Calu3 (cell line): ENCODE measurements at regions not wholly inside any gene's neighbourhood (a gene's known extent, or its start where the extent isn't known, plus 50 kb on each side); places are given as distances from the start of the nearest gene placed in this dataset.

Experiments
- BruUV-seq: library from RNA; stranded (reverse); fragments of 400-500 nt; replicated peaks from 2 replicates; lab custom pipeline; 2021; lab: Mats Ljungman, UMichigan
- CTCF ChIA-PET: fragments of 300-600 bp; sonication (Branson Sonifier 250); formaldehyde crosslinking; loops from one replicate; lab custom pipeline; 2022; ENCODE audit warnings: antibody characterized with exemption; lab: Charles Lee
- DNase-seq: peaks from one replicate; pipeline ENCODE4 v3.0.0; 2022
- H3K27ac Mint-ChIP-seq: one replicate; pipeline ENCODE4 v1.8.0; 2022; ENCODE audit warnings: mixed read lengths; ENCODE audit not compliant: unreplicated experiment
- H3K27me3 Mint-ChIP-seq: one replicate; pipeline ENCODE4 v1.8.0; 2022; ENCODE audit warnings: mixed read lengths; ENCODE audit not compliant: unreplicated experiment
- H3K36me3 Mint-ChIP-seq: one replicate; pipeline ENCODE4 v1.8.0; 2022; ENCODE audit warnings: mild to moderate bottlenecking, moderate library complexity, mixed read lengths; ENCODE audit not compliant: insufficient read depth, unreplicated experiment
- H3K4me1 Mint-ChIP-seq: one replicate; pipeline ENCODE4 v1.8.0; 2022; ENCODE audit warnings: mild to moderate bottlenecking, low read depth, mixed read lengths; ENCODE audit not compliant: unreplicated experiment
- H3K4me3 Mint-ChIP-seq: one replicate; pipeline ENCODE4 v1.8.0; 2022; ENCODE audit warnings: mild to moderate bottlenecking, low read depth, moderate library complexity, mixed read lengths; ENCODE audit not compliant: unreplicated experiment
- H3K9me3 Mint-ChIP-seq: one replicate; pipeline ENCODE4 v1.8.0; 2022; ENCODE audit warnings: low read depth, mixed read lengths; ENCODE audit not compliant: unreplicated experiment
- intact Hi-C: fragments of 100-400 bp; cut with micrococcal nuclease; formaldehyde crosslinking; loops from one replicate; pipeline ENCODE4 v1.10.0; 2022; ENCODE audit not compliant: unreplicated experiment
- TF ChIP-seq, protein P1 (sequence below): fragments of 200-600 bp; IDR thresholded peaks from one replicate; pipeline ENCODE4 v1.8.0; 2022; ENCODE audit warnings: antibody characterized with exemption; ENCODE audit not compliant: unreplicated experiment

DNA sequence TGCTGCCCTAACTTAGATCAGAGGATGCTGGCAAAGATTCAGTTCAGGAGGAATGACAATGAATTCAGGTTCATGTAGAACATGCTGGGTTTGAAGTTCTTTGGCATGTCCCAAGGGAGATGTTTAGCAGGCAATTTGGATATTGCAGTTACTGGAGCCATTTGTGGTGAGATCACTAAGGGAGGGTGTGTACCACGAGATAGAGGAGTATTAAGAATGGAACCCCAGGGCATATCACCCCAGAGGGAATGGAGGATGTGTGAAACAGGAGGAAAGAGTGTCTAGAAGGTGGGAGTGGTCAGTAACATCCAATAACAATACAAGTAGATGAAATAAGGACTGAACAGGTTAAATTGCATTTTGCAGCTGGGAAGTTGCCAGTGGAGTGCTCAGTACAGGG is 87.1 kb downstream of the CCR1 start:
- BruUV-seq, result no TSS peak
- TF ChIP-seq, protein P1, sequence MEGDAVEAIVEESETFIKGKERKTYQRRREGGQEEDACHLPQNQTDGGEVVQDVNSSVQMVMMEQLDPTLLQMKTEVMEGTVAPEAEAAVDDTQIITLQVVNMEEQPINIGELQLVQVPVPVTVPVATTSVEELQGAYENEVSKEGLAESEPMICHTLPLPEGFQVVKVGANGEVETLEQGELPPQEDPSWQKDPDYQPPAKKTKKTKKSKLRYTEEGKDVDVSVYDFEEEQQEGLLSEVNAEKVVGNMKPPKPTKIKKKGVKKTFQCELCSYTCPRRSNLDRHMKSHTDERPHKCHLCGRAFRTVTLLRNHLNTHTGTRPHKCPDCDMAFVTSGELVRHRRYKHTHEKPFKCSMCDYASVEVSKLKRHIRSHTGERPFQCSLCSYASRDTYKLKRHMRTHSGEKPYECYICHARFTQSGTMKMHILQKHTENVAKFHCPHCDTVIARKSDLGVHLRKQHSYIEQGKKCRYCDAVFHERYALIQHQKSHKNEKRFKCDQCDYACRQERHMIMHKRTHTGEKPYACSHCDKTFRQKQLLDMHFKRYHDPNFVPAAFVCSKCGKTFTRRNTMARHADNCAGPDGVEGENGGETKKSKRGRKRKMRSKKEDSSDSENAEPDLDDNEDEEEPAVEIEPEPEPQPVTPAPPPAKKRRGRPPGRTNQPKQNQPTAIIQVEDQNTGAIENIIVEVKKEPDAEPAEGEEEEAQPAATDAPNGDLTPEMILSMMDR, result no peak
- Mint-ChIP-seq H3K36me3 (no peaks in the 10 kb centered on the region), H3K4me1 (peaks cover 16% of the 10 kb centered on the region), H3K27me3 (no peaks in the 10 kb centered on the region), H3K9me3 (no peaks in the 10 kb centered on the region), H3K4me3 (no peak overlapping the region), H3K27ac (no peak overlapping the region)
- DNase-seq, result no peak
- CTCF ChIA-PET, result no interaction called here
- intact Hi-C loops, result no loop called here

DNA sequence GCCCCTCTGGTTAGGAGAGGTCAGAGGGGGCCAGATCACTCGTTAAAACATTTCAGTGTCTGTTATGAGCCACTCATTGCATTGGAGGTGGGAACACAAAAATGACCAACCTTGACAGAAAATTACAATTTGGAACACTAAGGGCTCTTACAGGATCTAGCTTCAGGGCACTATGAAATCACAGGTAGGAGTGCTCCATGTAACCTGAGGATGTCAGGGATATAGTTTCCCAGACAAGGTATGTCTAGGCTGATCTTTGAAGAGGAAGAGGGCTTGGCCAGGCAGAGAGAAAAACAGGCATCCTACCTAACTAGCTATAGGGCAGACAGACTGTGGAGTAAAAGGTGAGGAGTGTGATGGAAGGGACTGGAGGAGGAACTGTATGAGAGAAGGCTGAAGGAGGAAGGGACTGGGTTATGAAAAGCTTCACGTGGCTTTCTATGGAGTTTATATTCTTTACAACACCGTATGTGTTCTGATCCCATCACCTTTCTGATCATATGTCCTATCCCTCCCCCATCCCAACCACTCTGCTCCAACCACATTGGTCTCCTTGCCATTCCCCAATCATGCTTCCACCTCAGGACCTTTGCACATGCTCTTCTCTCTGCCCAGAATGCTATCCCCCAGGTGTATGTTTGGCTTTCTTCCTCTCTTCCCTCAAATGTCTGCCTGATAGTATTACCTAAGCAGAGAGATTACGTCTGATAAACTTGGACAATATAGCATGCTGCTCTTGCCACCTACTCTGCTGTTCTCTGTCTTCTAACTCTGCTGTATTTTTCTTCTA is 88.2 kb downstream of the CCR1 start:
- H3K4me3 Mint-ChIP-seq, result no peak overlapping the region
- intact Hi-C loops, result no loop called here
- DNase-seq, result no peak
- TF ChIP-seq, protein P1, result no peak
- H3K27ac Mint-ChIP-seq, result no peak overlapping the region
- CTCF ChIA-PET, result no interaction called here
- BruUV-seq, result no TSS peak
- H3K36me3 Mint-ChIP-seq, result peaks cover 5% of the 10 kb centered on the region
- no peaks in the 10 kb centered on the region for H3K27me3 Mint-ChIP-seq
- no peaks in the 10 kb centered on the region for H3K9me3 Mint-ChIP-seq
- H3K4me1 Mint-ChIP-seq, result peaks cover 22% of the 10 kb centered on the region

DNA sequence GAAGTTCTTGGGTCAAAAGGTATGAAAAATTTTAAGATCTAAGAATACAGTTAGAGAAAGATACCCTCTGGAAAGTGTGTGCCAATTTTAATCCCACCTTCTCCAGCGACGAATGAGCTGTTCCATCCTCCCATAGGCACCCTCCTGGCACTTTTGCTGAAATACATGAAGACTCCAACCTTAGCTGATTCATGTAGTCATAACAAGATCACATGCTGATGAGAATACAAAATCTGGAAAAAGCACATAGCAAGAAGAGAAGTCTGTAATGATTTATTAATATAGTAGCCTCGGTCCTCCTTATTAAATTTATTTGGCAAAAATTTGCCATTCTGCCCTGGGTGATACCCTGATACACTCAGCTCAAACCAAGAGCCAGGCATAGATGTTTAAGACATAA is 88.9 kb downstream of the CCR1 start:
- intact Hi-C loops, result no loop called here
- TF ChIP-seq, protein P1, result no peak
- Mint-ChIP-seq H3K27me3 (no peaks in the 10 kb centered on the region), H3K4me3 (no peak overlapping the region), H3K27ac (no peak overlapping the region), H3K4me1 (peaks cover 29% of the 10 kb centered on the region), H3K9me3 (no peaks in the 10 kb centered on the region), H3K36me3 (peaks cover 11% of the 10 kb centered on the region)
- BruUV-seq, result no TSS peak
- CTCF ChIA-PET, result interaction anchor here (0.5 kb wide), 1 partner anchor 574 kb away, joined by 4 read pairs; the partner anchor contains the start of gene ALS2CL
- no peak for DNase-seq

DNA sequence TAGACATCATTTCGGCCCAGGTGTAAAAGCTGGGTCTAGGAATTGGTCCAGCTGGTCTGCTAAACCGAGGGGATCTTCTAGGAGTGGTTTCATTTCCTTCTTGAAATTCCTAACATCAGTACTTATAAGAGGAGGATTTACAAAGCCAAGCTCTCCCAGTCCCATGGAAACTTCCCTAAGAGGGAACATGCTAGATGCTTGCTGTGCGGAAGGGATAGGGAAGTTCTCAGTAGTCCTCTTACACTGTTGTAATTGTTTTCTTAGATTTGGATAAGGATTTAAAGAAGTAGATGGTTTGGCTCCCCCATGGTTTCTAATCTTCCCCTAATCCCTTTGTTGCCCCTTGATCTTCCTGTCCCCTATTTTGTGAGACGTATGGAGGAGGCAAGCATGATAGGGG is 89.7 kb upstream of the XCR1 start:
- CTCF ChIA-PET, result no interaction called here
- Mint-ChIP-seq H3K27ac (peak overlapping the region; percentile 16), H3K4me1 (peaks cover 47% of the 10 kb centered on the region), H3K9me3 (no peaks in the 10 kb centered on the region), H3K27me3 (no peaks in the 10 kb centered on the region), H3K4me3 (no peak overlapping the region), H3K36me3 (peaks cover 14% of the 10 kb centered on the region)
- BruUV-seq, result no TSS peak
- intact Hi-C loops, result no loop called here
- no peak for DNase-seq
- TF ChIP-seq, protein P1, result no peak
